Vagina (tissue), 2 donors: ENCODE measurements at regions not wholly inside any gene's neighbourhood (a gene's known extent, or its start where the extent isn't known, plus 50 kb on each side); places are given as distances from the start of the nearest gene placed in this dataset.

Experiments
- DNase-seq, 2 donors: peaks; one replicate each; pipeline ENCODE4 v3.0.0-alpha.2; 2017; ENCODE audit errors: extremely low spot score in 2 of 2
- H3K27ac ChIP-seq: fragments of 200-600 bp; sonication (generic); one replicate; pipeline ENCODE4 v1.5.1; 2019
- H3K27me3 ChIP-seq: fragments of 200-600 bp; sonication (generic); one replicate; pipeline ENCODE4 v1.5.1; 2019
- H3K36me3 ChIP-seq, 2 donors: fragments of 200-600 bp; sonication (generic); one replicate each; pipeline ENCODE4 v1.5.1; 2017 to 2019
- H3K4me1 ChIP-seq: fragments of 200-600 bp; sonication (generic); one replicate; pipeline ENCODE4 v1.5.1; 2019
- H3K4me3 ChIP-seq, 2 donors: fragments of 200-600 bp; sonication (generic); 1 replicate in 1 of 2; 2 replicates in 1 of 2; pipeline ENCODE4 v1.5.1; 2016 to 2019
- H3K9me3 ChIP-seq: fragments of 200-600 bp; sonication (generic); one replicate; pipeline ENCODE4 v1.5.1; 2019
- CTCF ChIP-seq, 3 experiments: fragments of 450-650 bp in 2 of 3; fragments of 200-600 bp in 1 of 3; sonication (generic) in 1 of 3; IDR thresholded peaks; one replicate each; pipeline ENCODE4 v1.5.1; 2017 to 2019; ENCODE audit warnings: antibody characterized with exemption in 3 of 3, mild to moderate bottlenecking in 2 of 3, moderate library complexity in 2 of 3
- POLR2A ChIP-seq, 2 donors: fragments of 450-650 bp; IDR thresholded peaks; one replicate each; pipeline ENCODE4 v1.6.1; 2017; ENCODE audit warnings: antibody characterized with exemption in 2 of 2, mild to moderate bottlenecking in 2 of 2, moderate library complexity in 2 of 2
- POLR2AphosphoS5 ChIP-seq, 2 donors: sonication (generic); formaldehyde crosslinking; IDR thresholded peaks; one replicate each; pipeline ENCODE4 v1.9.0; 2017; ENCODE audit warnings: antibody characterized with exemption in 2 of 2, mild to moderate bottlenecking in 2 of 2, low read depth in 1 of 2; ENCODE audit not compliant: insufficient read depth in 1 of 2
- intact Hi-C: fragments of 100-400 bp; cut with DNase I; formaldehyde crosslinking; loops from one replicate; pipeline ENCODE4 v1.15.1; 2023

- no peak overlapping the region for H3K4me3 ChIP-seq
- H3K9me3 ChIP-seq: no peaks in the 10 kb centered on the region
- H3K27me3 ChIP-seq: no peaks in the 10 kb centered on the region
- no peaks in the 10 kb centered on the region for H3K36me3 ChIP-seq
- intact Hi-C loops: no loop called here
- no peak for DNase-seq
- H3K27ac ChIP-seq: no peak overlapping the region
- H3K4me1 ChIP-seq: no peaks in the 10 kb centered on the region
- TF ChIP-seq POLR2A (IDR thresholded peaks at IDR 0.05) (no peak), CTCF (IDR thresholded peaks at IDR 0.05) (no peak), POLR2AphosphoS5 (IDR thresholded peaks at IDR 0.05; ENCODE audit: insufficient read depth in 1 of 2, low read depth in 1 of 2) (no peak)
Observed at GRCh38 chr7:34332006-34332405, 326.0 kb upstream of the NPSR1 start.

- intact Hi-C loops: no loop called here
- no peak overlapping the region for H3K4me3 ChIP-seq
Observed at GRCh38 chr7:34333184-34333583, 324.8 kb upstream of the NPSR1 start.

DNA sequence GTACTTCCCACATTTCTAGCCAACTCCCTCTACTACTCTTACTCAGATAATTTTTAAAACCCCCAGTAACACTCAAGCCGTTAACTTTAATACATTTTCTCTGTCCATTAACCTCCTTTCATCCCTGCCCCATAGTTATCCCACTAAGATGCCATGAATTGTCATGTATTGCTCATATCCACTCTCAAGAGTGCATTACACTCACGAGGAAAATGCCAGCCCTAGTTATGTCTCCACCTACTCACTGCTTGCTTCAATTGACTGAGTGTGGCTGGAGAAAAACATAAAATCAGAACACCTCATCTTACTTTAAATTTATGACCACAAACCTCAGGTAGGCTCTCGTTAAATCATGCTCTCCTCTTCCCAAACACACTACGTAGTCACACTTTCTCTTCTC lies 324.1 kb upstream of the NPSR1 start:
- no peak overlapping the region for H3K4me3 ChIP-seq
- no peak for TF ChIP-seq POLR2AphosphoS5 (IDR thresholded peaks at IDR 0.05; ENCODE audit: insufficient read depth in 1 of 2, low read depth in 1 of 2)
- TF ChIP-seq POLR2A (IDR thresholded peaks at IDR 0.05): no peak
- no peak for TF ChIP-seq CTCF (IDR thresholded peaks at IDR 0.05)
- no peaks in the 10 kb centered on the region for H3K9me3 ChIP-seq
- H3K36me3 ChIP-seq: no peaks in the 10 kb centered on the region
- intact Hi-C loops: no loop called here
- DNase-seq: no peak
- H3K27me3 ChIP-seq: no peaks in the 10 kb centered on the region
- H3K4me1 ChIP-seq: no peaks in the 10 kb centered on the region
- H3K27ac ChIP-seq: no peak overlapping the region

More at GRCh38 chr7:34333184-34333583, 324.8 kb upstream of the NPSR1 start:
- no peak for DNase-seq
- H3K4me1 ChIP-seq: no peaks in the 10 kb centered on the region
- H3K36me3 ChIP-seq: no peaks in the 10 kb centered on the region
- no peak for TF ChIP-seq POLR2A (IDR thresholded peaks at IDR 0.05)
- TF ChIP-seq POLR2AphosphoS5 (IDR thresholded peaks at IDR 0.05; ENCODE audit: insufficient read depth in 1 of 2, low read depth in 1 of 2): no peak
- TF ChIP-seq CTCF (IDR thresholded peaks at IDR 0.05): no peak
- no peaks in the 10 kb centered on the region for H3K27me3 ChIP-seq
- no peak overlapping the region for H3K27ac ChIP-seq
- H3K9me3 ChIP-seq: no peaks in the 10 kb centered on the region

DNA sequence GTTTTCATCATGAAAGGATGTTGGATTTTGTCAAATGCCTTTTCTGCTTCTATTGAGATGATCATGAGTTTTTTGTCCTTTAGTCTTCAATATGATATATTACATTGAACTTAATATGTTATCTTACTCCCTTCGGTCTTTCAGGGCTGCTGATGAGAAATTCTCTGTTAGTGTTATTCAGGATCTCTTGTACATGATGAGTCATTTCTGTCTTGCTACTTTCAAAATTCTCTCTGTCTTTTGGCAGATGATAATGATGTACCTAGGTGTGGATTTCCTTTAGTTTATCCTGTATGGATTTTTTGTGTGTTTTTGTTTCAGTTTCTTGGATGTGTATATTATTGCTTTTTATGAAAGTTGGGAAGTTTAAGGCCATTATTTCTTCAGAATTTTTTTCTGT lies 320.9 kb upstream of the NPSR1 start:
- TF ChIP-seq POLR2AphosphoS5 (IDR thresholded peaks at IDR 0.05; ENCODE audit: insufficient read depth in 1 of 2, low read depth in 1 of 2) (no peak), CTCF (IDR thresholded peaks at IDR 0.05) (no peak), POLR2A (IDR thresholded peaks at IDR 0.05) (no peak)
- H3K27ac ChIP-seq: no peak overlapping the region
- DNase-seq: no peak
- H3K4me3 ChIP-seq: no peak overlapping the region
- H3K9me3 ChIP-seq: no peaks in the 10 kb centered on the region
- no peaks in the 10 kb centered on the region for H3K36me3 ChIP-seq
- no peaks in the 10 kb centered on the region for H3K4me1 ChIP-seq
- intact Hi-C loops: no loop called here
- H3K27me3 ChIP-seq: no peaks in the 10 kb centered on the region

- no peaks in the 10 kb centered on the region for H3K27me3 ChIP-seq
- intact Hi-C loops: no loop called here
Observed at GRCh38 chr7:34338961-34339526, 319.0 kb upstream of the NPSR1 start.

More at GRCh38 chr7:34338961-34339526, 319.0 kb upstream of the NPSR1 start:
- Histone ChIP-seq H3K4me1 (no peaks in the 10 kb centered on the region), H3K4me3 (no peak overlapping the region), H3K27ac (no peak overlapping the region), H3K9me3 (no peaks in the 10 kb centered on the region), H3K36me3 (no peaks in the 10 kb centered on the region)
- no peak for DNase-seq
- no peak for TF ChIP-seq CTCF (IDR thresholded peaks at IDR 0.05)
- no peak for TF ChIP-seq POLR2AphosphoS5 (IDR thresholded peaks at IDR 0.05; ENCODE audit: insufficient read depth in 1 of 2, low read depth in 1 of 2)
- no peak for TF ChIP-seq POLR2A (IDR thresholded peaks at IDR 0.05)
